ENCODE measurements at regions not wholly inside any gene's neighbourhood (a gene's known extent, or its start where the extent isn't known, plus 50 kb on each side); places are given as distances from the start of the nearest gene placed in this dataset.

GRCh38 chr4:144336633-144337032 is 196.1 kb upstream of the GYPA start:
- TF ChIP-seq YY1 (IDR thresholded peaks at IDR 0.05; ENCODE audit: low read depth) (no peak), REST (IDR thresholded peaks at IDR 0.05; ENCODE audit: low read depth) (no peak), EP300 (IDR thresholded peaks at IDR 0.05; ENCODE audit: borderline replicate concordance) (no peak)
